HepG2 (cell line): ENCODE measurements at regions not wholly inside any gene's neighbourhood (a gene's known extent, or its start where the extent isn't known, plus 50 kb on each side); places are given as distances from the start of the nearest gene placed in this dataset.

Experiments used
- ATAC-seq: fragments of 200-7000 bp; cut with Tn5 transposase; 3 replicates; pipeline ENCODE4 v1.9.1; 2020; ENCODE audit warnings: mild to moderate bottlenecking, moderate library complexity
- BruUV-seq: library from RNA; stranded (reverse); fragments of 400-500 nt; replicated peaks from 2 replicates; lab custom pipeline; 2021; lab: Mats Ljungman, UMichigan
- CTCF ChIA-PET: fragments of 300-600 bp; formaldehyde crosslinking; extraction: SDS; loops from one replicate; lab custom pipeline; 2021; ENCODE audit warnings: low total read pairs, inconsistent platforms, low intra/inter-chr PET ratio; lab: Yijun Ruan, JAX
- POLR2A ChIA-PET: fragments of 350-600 bp; sonication (Branson Sonifier 250); formaldehyde crosslinking; loops from one replicate; lab custom pipeline; 2020; ENCODE audit warnings: antibody characterized with exemption, inconsistent platforms; lab: Yijun Ruan, JAX
- DNase-seq: peaks from one replicate; pipeline ENCODE4 v3.0.0-alpha.2; 2015; ENCODE audit warnings: low spot score
- FAIRE-seq: peaks from 3 replicates; lab custom pipeline; 2011; peaks lifted over from hg19 to GRCh38; lab: Jason Lieb, UNC
- H2AFZ ChIP-seq: one replicate; pipeline ENCODE4 v1.6.1; 2011; ENCODE audit warnings: low read length, inconsistent platforms
- H3K27ac ChIP-seq: fragments of 300-600 bp; 3 replicates; pipeline ENCODE4 v1.8.0; 2011; ENCODE audit warnings: mixed run types, mild to moderate bottlenecking, mixed read lengths, low read length, inconsistent platforms; ENCODE audit not compliant: insufficient read depth; ENCODE audit errors: extremely low read length
- H3K27me3 ChIP-seq, 2 experiments: fragments of 200-600 bp in 1 of 2; 2 replicates in 1 of 2; 3 replicates in 1 of 2; pipeline versions ENCODE4 v1.6.0 to v1.8.0; 2011; ENCODE audit warnings: low read length in 2 of 2, mild to moderate bottlenecking in 2 of 2, moderate library complexity in 2 of 2, inconsistent platforms in 1 of 2; ENCODE audit not compliant: insufficient read depth in 2 of 2, control insufficient read depth in 1 of 2
- H3K36me3 ChIP-seq, 2 experiments: fragments of 200-600 bp in 1 of 2; replicated peaks in 1 of 2; 2 replicates in 1 of 2; 3 replicates in 1 of 2; pipeline versions ENCODE4 v1.5.1 to v1.8.0; 2011; ENCODE audit warnings: low read length in 2 of 2, inconsistent platforms in 1 of 2; ENCODE audit not compliant: insufficient read depth in 2 of 2, control insufficient read depth in 1 of 2
- H3K4me1 ChIP-seq: 2 replicates; pipeline ENCODE4 v1.5.1; 2012; ENCODE audit warnings: low read length, inconsistent platforms; ENCODE audit not compliant: insufficient read depth
- H3K4me2 ChIP-seq: 2 replicates; pipeline ENCODE4 v1.6.0; 2011; ENCODE audit warnings: low read depth, low read length, inconsistent platforms
- H3K4me3 ChIP-seq, 3 experiments: fragments of 200-600 bp in 1 of 3; sonication (generic), shearing (Covaris generic) in 1 of 3; replicated peaks in 1 of 3; 2 replicates each; pipeline ENCODE4 v1.5.1; 2011 to 2016; ENCODE audit warnings: low read length in 3 of 3, inconsistent platforms in 2 of 3, low read depth in 2 of 3, mild to moderate bottlenecking in 2 of 3, control low read depth in 1 of 3, mixed read lengths in 1 of 3; ENCODE audit not compliant: insufficient read depth in 1 of 3
- H3K79me2 ChIP-seq: one replicate; pipeline ENCODE4 v1.6.1; 2011; ENCODE audit warnings: low read length, inconsistent platforms; ENCODE audit not compliant: insufficient read depth
- H3K9ac ChIP-seq: 2 replicates; pipeline ENCODE4 v1.6.0; 2011; ENCODE audit warnings: mild to moderate bottlenecking, low read depth, low read length, inconsistent platforms; ENCODE audit not compliant: insufficient read depth
- H3K9me3 ChIP-seq: 2 replicates; pipeline ENCODE4 v1.5.1; 2012; ENCODE audit warnings: mild to moderate bottlenecking, low read length
- H4K20me1 ChIP-seq: 2 replicates; pipeline ENCODE4 v1.6.0; 2011; ENCODE audit warnings: inconsistent platforms, mild to moderate bottlenecking, low read length, moderate library complexity; ENCODE audit not compliant: insufficient read depth
- MAFF ChIP-seq: IDR thresholded peaks from 2 replicates; pipeline ENCODE4 v1.6.1; 2011; ENCODE audit warnings: low read depth, low read length, improper control_type of control experiment
- MAFK ChIP-seq, 2 experiments: IDR thresholded peaks in 1 of 2; conservative IDR thresholded peaks in 1 of 2; 2 replicates each; pipeline ENCODE4 v1.6.1; 2011; ENCODE audit warnings: improper control_type of control experiment in 2 of 2, low read length in 2 of 2
- NFE2L2 ChIP-seq: fragments of 150-350 bp; IDR thresholded peaks from 2 replicates; pipeline ENCODE4 v1.6.1; 2014; ENCODE audit warnings: low read length
- RARG ChIP-seq: sonication (generic); formaldehyde crosslinking; IDR thresholded peaks from 2 replicates; pipeline ENCODE4 v1.4.0; 2020; ENCODE audit warnings: low read depth, mild to moderate bottlenecking, missing genetic modification reagents
- ZNF879 ChIP-seq: sonication (generic); formaldehyde crosslinking; IDR thresholded peaks from 2 replicates; pipeline ENCODE4 v1.8.1; 2023; ENCODE audit warnings: missing genetic modification reagents
- WGBS: methylation state at CpG from one replicate; pipeline ENCODE4 v1.1.6; 2017; ENCODE audit warnings: low lambda C conversion rate; 5-methylcytosine and 5-hydroxymethylcytosine counted together
- in situ Hi-C: cut with HindIII; loops from 2 replicates; pipeline ENCODE4 v1.10.0; 2017; ENCODE audit warnings: low pct_unique_long_range_greater_than_20kb; ENCODE audit not compliant: extremely low pct_ligation_motif_present
- intact Hi-C: fragments of 100-400 bp; cut with micrococcal nuclease; formaldehyde crosslinking; loops from one replicate; pipeline ENCODE4 v1.10.0; 2022; ENCODE audit not compliant: unreplicated experiment

DNA sequence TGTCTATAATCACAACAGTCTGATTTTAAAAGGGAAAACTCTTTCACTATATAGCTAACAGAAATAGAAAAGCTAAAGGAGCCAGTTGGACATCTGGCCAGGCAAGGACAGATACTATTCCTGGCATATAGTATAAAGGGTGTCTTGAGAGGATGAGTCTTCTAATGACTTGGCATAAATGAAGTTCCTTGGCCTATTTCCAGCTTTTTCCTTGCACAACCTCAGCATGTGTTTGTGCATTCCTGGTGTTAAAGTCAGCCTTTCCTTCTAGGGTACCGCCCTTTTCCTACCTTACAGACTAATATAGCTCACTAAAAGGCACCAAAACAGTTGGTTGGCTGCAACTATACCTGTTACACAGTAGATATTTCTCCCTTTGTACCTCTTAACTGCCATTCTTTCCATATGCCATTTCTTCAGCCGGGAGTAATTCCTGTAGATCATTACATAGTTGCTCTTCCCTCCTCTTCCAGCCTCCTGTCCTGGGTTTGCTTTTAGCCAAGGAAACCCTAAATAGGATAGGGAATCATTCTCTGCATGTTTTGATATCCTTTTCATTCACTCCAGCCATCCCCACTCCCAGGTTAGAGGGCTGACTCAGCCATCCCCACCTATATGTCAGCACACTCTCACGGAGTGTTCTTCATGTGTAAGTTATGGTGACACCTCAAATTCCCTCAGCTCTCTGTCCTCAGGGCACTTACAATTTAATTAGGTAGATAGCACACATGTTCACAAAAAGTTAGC is 102.1 kb upstream of the MDFIC start:
- Histone ChIP-seq H3K4me1 (no peaks in the 10 kb centered on the region), H3K9ac (no peak overlapping the region)
- TF ChIP-seq NFE2L2 = peak; percentile 19; the same call in 1 of the 2 replicates
- TF ChIP-seq RARG = no peak
- TF ChIP-seq, all 625 proteins: peak for 1
- ChIA-PET POLR2A (no interaction called here), CTCF (no interaction called here)
- Histone ChIP-seq H4K20me1 (no peaks in the 10 kb centered on the region), H3K4me2 (no peak overlapping the region), H3K27ac (no peak overlapping the region), H3K36me3 (no peaks in the 10 kb centered on the region), H2AFZ (no peak overlapping the region), H3K9me3 (no peaks in the 10 kb centered on the region), H3K4me3 (no peak overlapping the region), H3K27me3 (no peaks in the 10 kb centered on the region; a peak in 1 of 5 replicates), H3K79me2 (no peaks in the 10 kb centered on the region)
- no TSS peak for BruUV-seq
- ATAC-seq = no peak
- no peak for FAIRE-seq
- intact Hi-C loops = no loop called here
- in situ Hi-C loops = no loop called here
- 0% methylated on average over 3 of the region's 3 CpGs for WGBS
- DNase-seq = peak; percentile 4

DNA sequence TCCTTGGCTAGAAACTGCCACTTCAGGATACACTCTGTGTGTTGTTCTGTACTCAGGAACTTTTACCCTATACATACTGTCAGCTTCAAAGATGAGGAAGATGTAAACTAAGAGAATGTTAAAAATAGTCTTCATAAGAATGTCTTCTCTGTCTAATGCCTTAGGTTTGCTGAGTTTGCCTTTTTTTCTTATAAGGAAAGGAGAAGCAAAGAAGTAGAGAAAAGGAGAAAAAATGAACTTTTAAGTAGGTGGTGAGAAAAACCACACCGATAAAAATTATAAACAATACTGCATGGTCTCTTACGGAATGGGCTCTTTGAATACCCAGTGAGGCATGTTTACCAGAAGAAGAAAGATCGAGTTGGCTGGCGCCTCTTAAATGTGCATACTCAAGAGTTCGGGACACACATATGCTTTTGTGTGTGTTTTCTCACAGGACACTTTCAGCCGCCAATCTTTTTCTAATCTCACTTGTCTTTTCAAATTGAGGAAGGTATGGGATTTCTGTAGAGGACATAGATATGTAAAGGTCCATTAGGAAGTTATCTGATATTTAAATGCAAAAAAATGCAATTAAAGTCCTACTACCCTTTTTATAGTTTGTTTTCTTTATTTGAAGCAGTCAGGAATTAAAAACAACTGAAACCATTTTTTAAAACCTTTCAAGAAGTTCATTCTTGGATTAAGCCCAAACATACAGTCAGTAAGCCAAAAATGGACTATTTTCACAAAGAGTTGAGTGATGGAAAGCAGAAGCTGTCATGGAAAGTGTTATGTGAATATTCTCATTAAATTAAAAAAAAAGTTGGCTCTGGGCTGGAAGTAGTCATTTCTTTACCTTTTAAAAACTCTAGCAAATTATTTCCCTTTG is 100.6 kb upstream of the MDFIC start:
- no peak for DNase-seq
- no TSS peak for BruUV-seq
- Histone ChIP-seq H2AFZ (no peak overlapping the region), H4K20me1 (no peaks in the 10 kb centered on the region), H3K9ac (no peak overlapping the region), H3K79me2 (no peaks in the 10 kb centered on the region), H3K36me3 (no peaks in the 10 kb centered on the region), H3K4me1 (no peaks in the 10 kb centered on the region), H3K27ac (no peak overlapping the region), H3K4me3 (no peak overlapping the region), H3K4me2 (no peak overlapping the region), H3K27me3 (no peaks in the 10 kb centered on the region; a peak in 1 of 5 replicates), H3K9me3 (no peaks in the 10 kb centered on the region)
- TF ChIP-seq MAFK (conservative IDR thresholded peaks at IDR 0.05 in 1 of 2, IDR thresholded peaks at IDR 0.05 in 1 of 2; ENCODE audit: low read length in 2 of 2) (peak in 1 of 2 experiments; percentile 55; a peak in 2 of 4 replicates), MAFF (0 out of 2 replicates have a peak, but pooled peaks have one; percentile 19), ZNF879 (CRISPR knock-in tag) (no peak)
- in situ Hi-C loops = no loop called here
- 23% methylated on average over 6 of the region's 6 CpGs for WGBS
- intact Hi-C loops = no loop called here
- ChIA-PET CTCF (no interaction called here), POLR2A (no interaction called here)
- FAIRE-seq = no peak
- no peak for ATAC-seq
